ENCODE measurements at regions not wholly inside any gene's neighbourhood (a gene's known extent, or its start where the extent isn't known, plus 50 kb on each side); places are given as distances from the start of the nearest gene placed in this dataset.

DNA sequence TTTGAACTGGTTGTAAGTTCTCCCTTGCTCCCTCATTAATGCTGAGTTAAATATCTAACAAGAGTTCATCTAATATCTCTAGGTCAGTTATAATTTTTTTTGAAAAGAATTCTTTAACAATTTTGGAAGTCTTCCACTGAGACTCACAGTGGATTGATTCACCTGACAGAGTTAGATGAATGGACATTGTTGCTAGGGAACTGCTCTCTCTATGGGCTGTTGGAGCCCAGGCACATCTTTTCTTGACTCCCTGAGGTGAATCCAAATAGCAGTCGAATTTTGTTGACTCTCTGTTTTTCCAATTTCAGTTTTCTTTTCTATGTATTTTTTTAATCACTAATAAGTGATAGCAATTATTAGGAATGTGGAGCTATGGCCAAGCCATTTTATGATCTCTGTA, 996.1 kb upstream of the PABPC4L start:
- Histone ChIP-seq H3K4me3 (ENCODE audit: insufficient read depth, low read depth, low read length) (no peak overlapping the region), H4K20me1 (ENCODE audit: insufficient read depth, low read length) (no peaks in the 10 kb centered on the region), H3K4me2 (ENCODE audit: low read length) (no peak overlapping the region), H3K9ac (ENCODE audit: low read length) (no peak overlapping the region), H2AFZ (ENCODE audit: low read depth, low read length) (no peak overlapping the region), H3K27me3 (ENCODE audit: insufficient read depth, low read length) (no peaks in the 10 kb centered on the region), H3K4me1 (ENCODE audit: insufficient read depth, low read length) (peaks cover 3% of the 10 kb centered on the region), H3K27ac (ENCODE audit: low read depth, low read length) (no peak overlapping the region), H3K9me3 (ENCODE audit: insufficient read depth, low read depth, low read length) (no peaks in the 10 kb centered on the region), H3K36me3 (ENCODE audit: insufficient read depth, low read length) (no peaks in the 10 kb centered on the region), H3K79me2 (ENCODE audit: insufficient read depth, low read length) (no peaks in the 10 kb centered on the region)
- H3K27me3 Mint-ChIP-seq (ENCODE audit: low read depth, unreplicated experiment): no peaks in the 10 kb centered on the region
- no peak overlapping the region for H3K4me3 Mint-ChIP-seq (ENCODE audit: unreplicated experiment)
- TF ChIP-seq, protein P1, sequence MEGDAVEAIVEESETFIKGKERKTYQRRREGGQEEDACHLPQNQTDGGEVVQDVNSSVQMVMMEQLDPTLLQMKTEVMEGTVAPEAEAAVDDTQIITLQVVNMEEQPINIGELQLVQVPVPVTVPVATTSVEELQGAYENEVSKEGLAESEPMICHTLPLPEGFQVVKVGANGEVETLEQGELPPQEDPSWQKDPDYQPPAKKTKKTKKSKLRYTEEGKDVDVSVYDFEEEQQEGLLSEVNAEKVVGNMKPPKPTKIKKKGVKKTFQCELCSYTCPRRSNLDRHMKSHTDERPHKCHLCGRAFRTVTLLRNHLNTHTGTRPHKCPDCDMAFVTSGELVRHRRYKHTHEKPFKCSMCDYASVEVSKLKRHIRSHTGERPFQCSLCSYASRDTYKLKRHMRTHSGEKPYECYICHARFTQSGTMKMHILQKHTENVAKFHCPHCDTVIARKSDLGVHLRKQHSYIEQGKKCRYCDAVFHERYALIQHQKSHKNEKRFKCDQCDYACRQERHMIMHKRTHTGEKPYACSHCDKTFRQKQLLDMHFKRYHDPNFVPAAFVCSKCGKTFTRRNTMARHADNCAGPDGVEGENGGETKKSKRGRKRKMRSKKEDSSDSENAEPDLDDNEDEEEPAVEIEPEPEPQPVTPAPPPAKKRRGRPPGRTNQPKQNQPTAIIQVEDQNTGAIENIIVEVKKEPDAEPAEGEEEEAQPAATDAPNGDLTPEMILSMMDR (IDR thresholded peaks at IDR 0.05; ENCODE audit: insufficient read depth, low read depth, low read length): no peak
- TF ChIP-seq EZH2 (IDR thresholded peaks at IDR 0.05; ENCODE audit: insufficient read depth, low read length): no peak
- no peak overlapping the region for H3K27ac Mint-ChIP-seq (ENCODE audit: unreplicated experiment)
- H3K36me3 Mint-ChIP-seq (ENCODE audit: low read depth, unreplicated experiment): no peaks in the 10 kb centered on the region
- FAIRE-seq (no peak), DNase-seq (ENCODE audit: low read depth) (no peak)
- H3K4me1 Mint-ChIP-seq (ENCODE audit: low read depth, unreplicated experiment): peaks cover 11% of the 10 kb centered on the region
- H3K9me3 Mint-ChIP-seq (ENCODE audit: unreplicated experiment): peaks cover 3% of the 10 kb centered on the region

DNA sequence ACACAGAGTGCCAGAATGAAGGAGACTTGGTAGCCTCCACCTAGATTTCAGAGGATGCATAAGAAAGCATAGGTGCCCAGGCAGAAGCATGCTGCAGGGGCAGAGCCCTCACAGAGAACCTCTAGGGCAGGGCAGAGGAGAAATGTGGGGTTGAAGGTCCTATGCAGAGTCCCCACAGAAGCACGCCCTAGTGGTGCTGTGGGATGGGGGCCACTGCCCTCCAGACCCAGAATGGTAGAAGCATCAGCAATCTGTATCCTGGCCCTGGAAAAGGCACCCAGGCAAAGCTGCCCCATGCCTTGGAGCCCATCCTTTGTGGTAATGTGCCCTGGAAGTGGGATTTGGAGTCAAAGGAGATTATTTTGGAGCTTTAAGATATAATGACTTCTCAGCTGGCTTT, 992.9 kb upstream of the PABPC4L start:
- H3K4me1 Mint-ChIP-seq (ENCODE audit: low read depth, unreplicated experiment): peaks cover 20% of the 10 kb centered on the region
- TF ChIP-seq, protein P1 (IDR thresholded peaks at IDR 0.05; ENCODE audit: insufficient read depth, low read depth, low read length): no peak
- no peak for TF ChIP-seq EZH2 (IDR thresholded peaks at IDR 0.05; ENCODE audit: insufficient read depth, low read length)
- H3K9me3 Mint-ChIP-seq (ENCODE audit: unreplicated experiment): peaks cover 3% of the 10 kb centered on the region
- no peak overlapping the region for H2AFZ ChIP-seq (ENCODE audit: low read depth, low read length)
- H3K4me2 ChIP-seq (ENCODE audit: low read length): no peak overlapping the region
- FAIRE-seq (no peak), DNase-seq (ENCODE audit: low read depth) (no peak)
- no peaks in the 10 kb centered on the region for H3K27me3 ChIP-seq (ENCODE audit: insufficient read depth, low read length)
- H3K4me1 ChIP-seq (ENCODE audit: insufficient read depth, low read length): peaks cover 6% of the 10 kb centered on the region
- no peaks in the 10 kb centered on the region for H3K36me3 Mint-ChIP-seq (ENCODE audit: low read depth, unreplicated experiment)
- no peak overlapping the region for H3K4me3 ChIP-seq (ENCODE audit: insufficient read depth, low read depth, low read length)
- no peak overlapping the region for H3K27ac Mint-ChIP-seq (ENCODE audit: unreplicated experiment)
- no peaks in the 10 kb centered on the region for H3K36me3 ChIP-seq (ENCODE audit: insufficient read depth, low read length)
- H3K9me3 ChIP-seq (ENCODE audit: insufficient read depth, low read depth, low read length): no peaks in the 10 kb centered on the region
- H4K20me1 ChIP-seq (ENCODE audit: insufficient read depth, low read length): no peaks in the 10 kb centered on the region
- H3K27ac ChIP-seq (ENCODE audit: low read depth, low read length): no peak overlapping the region
- H3K79me2 ChIP-seq (ENCODE audit: insufficient read depth, low read length): no peaks in the 10 kb centered on the region
- no peak overlapping the region for H3K4me3 Mint-ChIP-seq (ENCODE audit: unreplicated experiment)
- no peaks in the 10 kb centered on the region for H3K27me3 Mint-ChIP-seq (ENCODE audit: low read depth, unreplicated experiment)
- H3K9ac ChIP-seq (ENCODE audit: low read length): no peak overlapping the region

DNA sequence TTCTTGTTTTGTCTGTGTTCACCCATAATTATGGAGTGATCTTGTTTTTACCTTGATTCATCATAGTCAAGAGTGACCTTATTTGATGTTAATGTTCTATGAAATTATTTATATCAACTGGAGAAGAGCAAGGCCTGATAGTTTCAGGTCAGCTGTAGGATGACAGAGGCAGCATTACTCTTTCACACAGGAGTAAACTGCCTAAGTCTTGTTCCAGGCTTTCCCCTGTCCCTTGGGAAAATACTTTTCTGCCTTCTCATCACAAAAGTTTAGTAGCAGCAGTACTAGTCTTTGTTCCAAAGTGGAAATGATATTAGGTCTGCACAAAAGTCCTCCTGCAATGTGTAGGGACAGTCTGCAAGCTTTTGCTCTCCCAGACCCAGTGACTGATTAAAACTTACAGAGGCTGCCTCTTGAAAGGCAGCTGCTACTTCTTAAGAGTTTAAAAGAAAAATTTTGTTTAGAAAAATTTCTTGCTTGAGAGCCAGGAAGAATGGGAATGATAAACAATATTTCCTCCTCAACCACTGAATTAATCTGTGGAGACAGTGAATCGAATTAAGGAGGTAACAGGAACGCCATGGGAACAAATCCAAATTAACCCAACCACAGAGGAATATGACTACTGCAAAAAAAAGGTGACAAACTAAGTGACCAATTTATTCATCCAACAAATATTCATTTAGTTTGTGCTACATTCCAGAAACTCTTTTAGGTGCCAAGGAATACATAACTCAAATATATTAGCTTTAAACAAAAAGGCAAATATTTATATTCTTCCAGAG, 991.4 kb upstream of the PABPC4L start:
- Mint-ChIP-seq H3K4me1 (ENCODE audit: low read depth, unreplicated experiment) (peaks cover 20% of the 10 kb centered on the region), H3K27ac (ENCODE audit: unreplicated experiment) (peak overlapping the region; percentile 51), H3K36me3 (ENCODE audit: low read depth, unreplicated experiment) (no peaks in the 10 kb centered on the region), H3K4me3 (ENCODE audit: unreplicated experiment) (no peak overlapping the region), H3K27me3 (ENCODE audit: low read depth, unreplicated experiment) (no peaks in the 10 kb centered on the region), H3K9me3 (ENCODE audit: unreplicated experiment) (peaks cover 3% of the 10 kb centered on the region)
- no peaks in the 10 kb centered on the region for H3K27me3 ChIP-seq (ENCODE audit: insufficient read depth, low read length)
- H3K27ac ChIP-seq (ENCODE audit: low read depth, low read length): no peak overlapping the region
- H3K9ac ChIP-seq (ENCODE audit: low read length): no peak overlapping the region
- FAIRE-seq: no peak
- H3K4me3 ChIP-seq (ENCODE audit: insufficient read depth, low read depth, low read length): no peak overlapping the region
- TF ChIP-seq, protein P1 (IDR thresholded peaks at IDR 0.05; ENCODE audit: insufficient read depth, low read depth, low read length): no peak
- no peak for TF ChIP-seq EZH2 (IDR thresholded peaks at IDR 0.05; ENCODE audit: insufficient read depth, low read length)
- no peak overlapping the region for H3K4me2 ChIP-seq (ENCODE audit: low read length)
- H4K20me1 ChIP-seq (ENCODE audit: insufficient read depth, low read length): no peaks in the 10 kb centered on the region
- H3K79me2 ChIP-seq (ENCODE audit: insufficient read depth, low read length): no peaks in the 10 kb centered on the region
- H3K36me3 ChIP-seq (ENCODE audit: insufficient read depth, low read length): no peaks in the 10 kb centered on the region
- H2AFZ ChIP-seq (ENCODE audit: low read depth, low read length): peak overlapping the region; percentile 49
- peak; percentile 59 for DNase-seq (ENCODE audit: low read depth)
- H3K4me1 ChIP-seq (ENCODE audit: insufficient read depth, low read length): peaks cover 6% of the 10 kb centered on the region
- no peaks in the 10 kb centered on the region for H3K9me3 ChIP-seq (ENCODE audit: insufficient read depth, low read depth, low read length)

Data from astrocyte (in vitro differentiated cells and primary cell).